Trophoblast cell (in vitro differentiated cells and primary cell): ENCODE measurements at regions not wholly inside any gene's neighbourhood (a gene's known extent, or its start where the extent isn't known, plus 50 kb on each side); places are given as distances from the start of the nearest gene placed in this dataset.

Experiments used
- DNase-seq, 2 donors: peaks; one replicate each; pipeline ENCODE4 v3.0.0-alpha.2; 2016
- H2AFZ ChIP-seq: 2 replicates; pipeline ENCODE4 v1.6.1; 2013; ENCODE audit warnings: low read length, moderate library complexity, mild to moderate bottlenecking; ENCODE audit not compliant: insufficient read depth, poor library complexity
- H2AK5ac ChIP-seq: 2 replicates; pipeline ENCODE4 v1.6.1; 2013; ENCODE audit warnings: mild to moderate bottlenecking, low read length
- H2BK120ac ChIP-seq: 2 replicates; pipeline ENCODE4 v1.6.1; 2013; ENCODE audit warnings: low read length, mild to moderate bottlenecking, moderate library complexity; ENCODE audit not compliant: insufficient read depth, poor library complexity
- H2BK12ac ChIP-seq: 2 replicates; pipeline ENCODE4 v1.6.1; 2013; ENCODE audit warnings: mild to moderate bottlenecking, low read length, moderate library complexity
- H2BK5ac ChIP-seq: 2 replicates; pipeline ENCODE4 v1.6.1; 2013; ENCODE audit warnings: low read length, low read depth, moderate library complexity, mild to moderate bottlenecking; ENCODE audit not compliant: poor library complexity
- H3K14ac ChIP-seq: 2 replicates; pipeline ENCODE4 v1.6.1; 2013; ENCODE audit warnings: mild to moderate bottlenecking, low read length
- H3K18ac ChIP-seq: 2 replicates; pipeline ENCODE4 v1.6.1; 2013; ENCODE audit warnings: mild to moderate bottlenecking, low read length
- H3K23ac ChIP-seq: 2 replicates; pipeline ENCODE4 v1.6.1; 2013; ENCODE audit warnings: low read length
- H3K27ac ChIP-seq: 2 replicates; pipeline ENCODE4 v1.5.1; 2013; ENCODE audit warnings: low read depth, mild to moderate bottlenecking, inconsistent platforms, low read length, moderate library complexity
- H3K27me3 ChIP-seq: 2 replicates; pipeline ENCODE4 v1.6.1; 2013; ENCODE audit warnings: inconsistent platforms, mild to moderate bottlenecking, low read length, moderate library complexity; ENCODE audit not compliant: insufficient read depth
- H3K36me3 ChIP-seq, 2 experiments: 1 replicate in 1 of 2; 2 replicates in 1 of 2; pipeline ENCODE4 v1.6.1; 2013; ENCODE audit warnings: low read length in 2 of 2, mild to moderate bottlenecking in 2 of 2, moderate library complexity in 1 of 2; ENCODE audit not compliant: insufficient read depth in 2 of 2, control insufficient read depth in 1 of 2
- H3K4ac ChIP-seq: 2 replicates; pipeline ENCODE4 v1.6.1; 2013; ENCODE audit warnings: low read depth, mild to moderate bottlenecking, low read length, moderate library complexity
- H3K4me1 ChIP-seq, 2 experiments: 1 replicate in 1 of 2; 2 replicates in 1 of 2; pipeline ENCODE4 v1.6.1; 2013; ENCODE audit warnings: low read length in 2 of 2, mild to moderate bottlenecking in 2 of 2, moderate library complexity in 1 of 2; ENCODE audit not compliant: insufficient read depth in 2 of 2, control insufficient read depth in 1 of 2
- H3K4me2 ChIP-seq: 2 replicates; pipeline ENCODE4 v1.6.1; 2013; ENCODE audit warnings: inconsistent platforms, mild to moderate bottlenecking, low read length, moderate library complexity
- H3K4me3 ChIP-seq: 2 replicates; pipeline ENCODE4 v1.5.1; 2013; ENCODE audit warnings: mild to moderate bottlenecking, low read depth, low read length, inconsistent platforms
- H3K79me1 ChIP-seq: one replicate; pipeline ENCODE4 v1.6.1; 2013; ENCODE audit warnings: low read length
- H3K79me2 ChIP-seq: 2 replicates; pipeline ENCODE4 v1.6.1; 2013; ENCODE audit warnings: low read length, mild to moderate bottlenecking; ENCODE audit not compliant: control insufficient read depth, insufficient read depth, poor library complexity
- H3K9ac ChIP-seq: 2 replicates; pipeline ENCODE4 v1.6.1; 2013; ENCODE audit warnings: mild to moderate bottlenecking, low read length
- H3K9me3 ChIP-seq: 2 replicates; pipeline ENCODE4 v1.6.1; 2013; ENCODE audit warnings: low read depth, mild to moderate bottlenecking, control low read depth, inconsistent platforms, low read length; ENCODE audit not compliant: insufficient read depth
- H4K12ac ChIP-seq: 2 replicates; pipeline ENCODE4 v1.6.1; 2013; ENCODE audit warnings: low read depth, mild to moderate bottlenecking, low read length, moderate library complexity
- H4K8ac ChIP-seq: 2 replicates; pipeline ENCODE4 v1.6.1; 2013; ENCODE audit warnings: low read depth, mild to moderate bottlenecking, low read length, moderate library complexity
- H4K91ac ChIP-seq: one replicate; pipeline ENCODE4 v1.6.1; 2013; ENCODE audit warnings: low read depth, mild to moderate bottlenecking, low read length, moderate library complexity
- WGBS: extraction: QIAGEN DNeasy Blood & Tissue Kit; methylation state at CpG from one replicate; pipeline ENCODE4 v1.1.7; 2013; ENCODE audit warnings: missing lambda C conversion rate; ENCODE audit not compliant: insufficient read length, insufficient coverage; ENCODE audit errors: extremely low coverage; 5-methylcytosine and 5-hydroxymethylcytosine counted together

GRCh38 chr10:91111060-91111459 lies 109.4 kb upstream of the PCGF5 start:
- no peak overlapping the region for H4K12ac ChIP-seq
- peaks cover 2% of the 10 kb centered on the region for H3K9me3 ChIP-seq
- no peaks in the 10 kb centered on the region for H3K36me3 ChIP-seq
- no peaks in the 10 kb centered on the region for H3K79me2 ChIP-seq
- no peak overlapping the region for H2AK5ac ChIP-seq
- no peak overlapping the region for H3K4me3 ChIP-seq
- no peak overlapping the region for H3K14ac ChIP-seq
- no peak for DNase-seq
- H3K4me1 ChIP-seq = no peaks in the 10 kb centered on the region
- H2BK12ac ChIP-seq = no peak overlapping the region
- H2AFZ ChIP-seq = no peak overlapping the region
- no peak overlapping the region for H3K9ac ChIP-seq
- H3K27me3 ChIP-seq = no peaks in the 10 kb centered on the region
- H3K4me2 ChIP-seq = no peak overlapping the region
- H3K79me1 ChIP-seq = no peaks in the 10 kb centered on the region
- no CpG with 5 or more reads among the region's 3 CpGs for WGBS
- no peak overlapping the region for H2BK120ac ChIP-seq
- H3K4ac ChIP-seq = no peak overlapping the region
- H4K8ac ChIP-seq = no peak overlapping the region
- H4K91ac ChIP-seq = no peak overlapping the region
- no peak overlapping the region for H3K18ac ChIP-seq
- no peak overlapping the region for H3K27ac ChIP-seq
- no peak overlapping the region for H3K23ac ChIP-seq
- no peak overlapping the region for H2BK5ac ChIP-seq

GRCh38 chr10:91115618-91116390 lies 104.7 kb upstream of the PCGF5 start:
- Histone ChIP-seq H3K9me3 (no peaks in the 10 kb centered on the region), H3K23ac (no peak overlapping the region), H4K8ac (no peak overlapping the region), H3K4me1 (no peaks in the 10 kb centered on the region), H3K79me1 (no peaks in the 10 kb centered on the region), H3K27me3 (no peaks in the 10 kb centered on the region), H2BK5ac (no peak overlapping the region), H3K79me2 (no peaks in the 10 kb centered on the region), H2AFZ (no peak overlapping the region), H3K4me3 (no peak overlapping the region), H3K9ac (no peak overlapping the region), H4K91ac (no peak overlapping the region), H2BK12ac (no peak overlapping the region), H3K4ac (no peak overlapping the region), H3K27ac (no peak overlapping the region), H3K4me2 (no peak overlapping the region), H3K18ac (no peak overlapping the region), H4K12ac (no peak overlapping the region), H2AK5ac (no peak overlapping the region), H3K14ac (no peak overlapping the region), H2BK120ac (no peak overlapping the region), H3K36me3 (no peaks in the 10 kb centered on the region)
- no CpG with 5 or more reads among the region's 9 CpGs for WGBS
- no peak for DNase-seq

GRCh38 chr10:91117505-91117904 lies 103.0 kb upstream of the PCGF5 start:
- H3K4ac ChIP-seq = no peak overlapping the region
- H3K4me3 ChIP-seq = no peak overlapping the region
- H2BK5ac ChIP-seq = no peak overlapping the region

DNA sequence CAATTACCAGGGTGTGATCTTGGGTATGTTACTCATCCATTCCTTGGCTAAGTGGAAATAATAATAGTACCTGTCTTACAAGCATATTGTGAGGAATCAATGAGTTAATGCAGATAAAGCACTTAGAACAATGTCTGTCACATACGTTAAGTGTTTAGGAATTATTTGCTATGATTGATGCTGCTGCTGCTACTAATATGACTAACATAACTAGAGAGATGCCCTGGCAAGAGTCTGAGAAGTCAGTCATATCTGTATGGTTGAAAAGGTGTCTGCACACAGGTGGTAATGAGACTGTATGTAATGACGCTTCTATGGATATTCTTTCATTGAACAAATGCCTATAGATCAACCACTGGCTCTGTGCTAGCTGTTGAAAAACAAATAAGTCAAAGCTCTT lies 100.1 kb upstream of the PCGF5 start:
- Histone ChIP-seq H3K27ac (no peak overlapping the region), H2BK5ac (no peak overlapping the region), H2AFZ (no peak overlapping the region), H2AK5ac (no peak overlapping the region), H3K14ac (no peak overlapping the region), H3K9me3 (no peaks in the 10 kb centered on the region), H4K91ac (no peak overlapping the region), H3K4me1 (no peaks in the 10 kb centered on the region), H2BK12ac (no peak overlapping the region), H3K4me3 (no peak overlapping the region), H3K9ac (no peak overlapping the region), H3K4ac (no peak overlapping the region), H3K79me1 (no peaks in the 10 kb centered on the region), H2BK120ac (no peak overlapping the region), H3K79me2 (no peaks in the 10 kb centered on the region), H3K18ac (no peak overlapping the region), H4K8ac (no peak overlapping the region), H3K27me3 (no peaks in the 10 kb centered on the region), H3K4me2 (no peak overlapping the region), H3K36me3 (no peaks in the 10 kb centered on the region), H4K12ac (no peak overlapping the region), H3K23ac (no peak overlapping the region)
- no CpG with 5 or more reads among the region's 2 CpGs for WGBS
- DNase-seq = no peak

More at GRCh38 chr10:91117505-91117904, 103.0 kb upstream of the PCGF5 start:
- Histone ChIP-seq H3K79me2 (no peaks in the 10 kb centered on the region), H3K18ac (no peak overlapping the region), H3K14ac (no peak overlapping the region), H4K12ac (no peak overlapping the region), H4K91ac (no peak overlapping the region), H2AFZ (no peak overlapping the region), H3K27me3 (no peaks in the 10 kb centered on the region), H3K4me1 (no peaks in the 10 kb centered on the region), H3K79me1 (no peaks in the 10 kb centered on the region), H2BK12ac (no peak overlapping the region), H2AK5ac (no peak overlapping the region), H3K9ac (no peak overlapping the region), H3K4me2 (no peak overlapping the region), H2BK120ac (no peak overlapping the region), H4K8ac (no peak overlapping the region), H3K23ac (no peak overlapping the region), H3K27ac (no peak overlapping the region), H3K36me3 (no peaks in the 10 kb centered on the region), H3K9me3 (no peaks in the 10 kb centered on the region)
- no CpG with 5 or more reads among the region's 2 CpGs for WGBS
- DNase-seq = no peak
